Esophagus mucosa (tissue), 1 donor: ENCODE measurements at regions not wholly inside any gene's neighbourhood (a gene's known extent, or its start where the extent isn't known, plus 50 kb on each side); places are given as distances from the start of the nearest gene placed in this dataset.

Source experiments
- ATAC-seq: fragments of 200-7000 bp; cut with Tn5 transposase; one replicate; pipeline ENCODE4 v1.9.1; 2020
- donor health status: DM: yes; HTN: yes; CAD: no.

DNA sequence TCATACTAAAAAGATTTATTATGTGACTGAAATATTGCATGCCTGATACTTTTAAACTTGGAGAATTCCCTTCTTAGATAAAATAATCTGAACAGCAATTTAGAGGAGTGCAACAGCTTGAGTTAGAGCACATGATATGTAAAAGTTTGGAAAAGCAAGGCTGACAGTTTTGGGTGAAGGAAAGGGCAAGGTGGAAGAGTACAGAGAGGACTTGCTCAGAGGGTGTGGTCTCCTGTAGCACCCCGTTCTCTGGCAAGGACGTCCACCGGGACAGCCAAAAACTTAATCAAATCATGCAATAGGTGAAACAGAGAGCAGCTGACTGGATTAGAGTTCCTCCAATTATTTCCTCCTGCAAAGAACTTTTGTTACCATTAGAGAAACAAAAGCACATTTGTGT is 65.2 kb upstream of the PDZRN4 start:
- ATAC-seq, result peak; percentile 22

DNA sequence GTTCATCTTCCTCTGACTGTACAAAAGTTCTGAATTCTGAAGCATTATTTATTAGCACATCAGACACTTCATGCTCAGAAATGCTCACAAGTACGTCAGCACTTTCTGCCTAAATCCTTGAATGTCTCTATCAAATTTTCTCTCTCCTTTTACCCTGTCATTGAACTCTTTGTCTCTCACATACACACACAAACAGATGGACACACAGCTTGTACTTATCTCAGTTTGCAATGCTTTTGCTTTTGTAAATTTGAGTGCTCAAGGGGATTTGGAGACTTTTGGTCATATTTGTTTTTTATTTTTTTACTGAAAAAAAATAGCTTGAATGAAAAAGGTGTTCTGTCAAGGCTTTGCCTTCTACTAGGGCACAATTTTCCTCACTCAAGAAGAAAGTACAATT is 64.2 kb upstream of the PDZRN4 start:
- ATAC-seq, result no peak
